ENCODE measurements at regions not wholly inside any gene's neighbourhood (a gene's known extent, or its start where the extent isn't known, plus 50 kb on each side); places are given as distances from the start of the nearest gene placed in this dataset.

DNA sequence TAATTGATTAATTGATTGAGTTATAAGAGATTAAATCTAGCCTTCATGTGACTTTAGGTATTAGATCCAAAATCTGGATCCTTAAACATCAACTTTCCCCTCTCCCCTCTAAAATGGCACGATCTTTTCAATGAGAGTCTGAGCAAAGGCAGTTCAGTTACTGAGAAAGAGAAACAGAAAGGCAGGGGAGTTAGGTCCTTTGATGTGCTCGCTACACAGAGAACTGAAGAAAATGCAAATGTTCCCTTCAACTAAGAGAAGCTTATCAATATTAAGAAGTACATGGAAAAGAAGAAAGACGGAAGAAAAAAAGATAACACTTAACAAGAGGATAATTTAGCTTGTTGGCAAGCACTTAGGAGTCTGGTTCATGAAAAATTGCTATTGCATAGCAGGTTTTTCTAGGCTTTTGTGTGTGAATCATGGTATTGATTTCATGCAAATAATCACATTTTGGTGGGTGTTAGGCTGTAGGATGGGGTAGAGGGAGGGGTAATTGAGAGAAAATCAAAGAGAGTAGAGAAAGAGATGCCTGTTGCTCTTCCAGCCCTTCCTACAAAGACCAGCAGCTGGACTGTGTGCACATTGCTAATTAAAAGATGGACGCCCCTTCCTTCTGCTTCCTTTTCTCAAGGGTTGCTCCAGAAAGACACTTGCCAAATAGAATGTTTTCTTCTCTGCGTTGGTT, 307.6 kb upstream of the PLXNA2 start:
- no peak for DNase-seq

DNA sequence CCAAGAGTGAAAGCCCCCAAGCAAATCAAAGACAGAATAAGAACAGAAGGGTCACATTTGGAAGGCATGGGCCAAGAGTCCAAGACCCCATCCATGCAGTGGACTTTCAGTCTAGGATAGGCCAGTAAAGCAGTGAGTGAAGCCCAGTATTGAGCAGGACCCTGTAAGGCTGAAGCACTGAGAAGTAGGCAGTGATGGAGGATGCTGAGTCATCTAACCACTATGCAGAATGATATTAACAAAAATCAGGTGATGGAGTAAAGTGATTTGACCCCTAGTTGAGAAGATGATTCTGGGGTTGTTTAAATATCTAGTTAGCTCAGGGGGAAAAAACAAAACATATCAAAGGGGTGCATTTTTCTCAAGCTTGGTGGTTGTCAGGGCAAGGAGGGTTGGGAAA, 308.7 kb upstream of the PLXNA2 start:
- DNase-seq, result no peak

DNA sequence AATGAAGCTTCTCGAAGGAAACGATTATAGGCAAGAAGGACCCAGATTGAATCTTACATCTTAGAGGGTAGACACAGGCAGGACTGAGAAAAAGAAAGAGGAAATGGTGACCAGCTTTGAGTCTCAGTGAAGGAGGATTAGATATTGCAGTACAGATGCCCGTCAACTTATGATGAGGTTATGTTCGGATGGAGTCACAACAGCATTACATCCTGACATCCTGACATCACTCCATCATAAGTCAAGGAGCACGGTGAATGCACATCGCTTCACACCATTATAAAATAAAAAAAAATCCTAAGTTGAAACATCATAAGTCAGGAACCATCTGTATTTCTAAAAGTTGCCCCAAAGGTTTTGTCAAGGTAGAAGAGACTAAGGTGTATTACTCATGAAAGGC, 312.3 kb upstream of the PLXNA2 start:
- DNase-seq, result no peak

DNA sequence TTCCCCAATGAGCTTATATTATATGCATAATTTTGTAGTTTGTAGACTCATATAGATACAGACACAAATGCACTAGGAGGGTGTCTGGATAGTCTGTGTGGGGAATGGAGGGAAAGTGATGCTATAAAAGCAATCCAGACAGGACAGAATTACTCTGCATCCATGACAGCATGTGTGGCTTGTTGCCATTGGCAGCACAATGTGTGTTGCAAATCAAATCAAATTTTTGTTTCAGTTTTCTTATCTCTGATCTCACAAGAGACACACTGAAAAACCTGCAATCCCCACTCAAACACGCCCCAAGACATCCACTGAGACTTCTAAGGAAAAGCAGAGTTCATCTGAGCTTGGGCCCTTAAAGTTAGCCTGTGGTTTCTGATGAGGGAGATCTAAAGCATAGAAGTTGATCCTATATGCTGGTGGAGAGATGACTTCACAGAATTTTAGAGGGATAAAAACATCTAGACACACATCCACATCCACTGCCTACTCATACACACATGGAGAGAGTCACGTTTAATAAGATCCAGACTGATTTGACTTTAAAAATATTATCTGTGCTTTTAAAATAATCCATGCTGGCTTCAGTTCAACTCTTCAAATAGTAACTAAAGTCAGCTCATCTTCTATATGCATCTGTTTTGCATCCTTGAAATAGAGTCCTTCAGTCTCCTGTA, 313.0 kb upstream of the PLXNA2 start:
- no peak for DNase-seq

DNA sequence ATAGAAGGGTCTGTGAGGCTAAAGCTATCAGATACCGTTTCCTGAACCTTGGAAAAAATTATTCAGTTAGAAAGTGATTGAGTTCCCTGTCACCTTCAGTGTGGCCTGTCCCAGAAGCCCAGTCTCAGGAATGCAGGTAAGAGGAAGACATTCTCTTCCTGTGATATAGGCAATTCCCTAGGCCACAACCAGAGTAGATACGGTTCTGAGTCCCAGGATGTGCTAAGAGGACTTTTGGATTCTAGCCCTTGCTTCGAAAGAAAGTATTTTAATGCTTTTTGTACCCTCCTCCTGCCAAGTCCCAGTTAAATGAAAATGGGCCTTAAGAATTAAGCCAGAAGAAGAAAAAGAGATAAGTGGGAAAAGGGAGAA, 313.5 kb upstream of the PLXNA2 start:
- no peak for DNase-seq

DNA sequence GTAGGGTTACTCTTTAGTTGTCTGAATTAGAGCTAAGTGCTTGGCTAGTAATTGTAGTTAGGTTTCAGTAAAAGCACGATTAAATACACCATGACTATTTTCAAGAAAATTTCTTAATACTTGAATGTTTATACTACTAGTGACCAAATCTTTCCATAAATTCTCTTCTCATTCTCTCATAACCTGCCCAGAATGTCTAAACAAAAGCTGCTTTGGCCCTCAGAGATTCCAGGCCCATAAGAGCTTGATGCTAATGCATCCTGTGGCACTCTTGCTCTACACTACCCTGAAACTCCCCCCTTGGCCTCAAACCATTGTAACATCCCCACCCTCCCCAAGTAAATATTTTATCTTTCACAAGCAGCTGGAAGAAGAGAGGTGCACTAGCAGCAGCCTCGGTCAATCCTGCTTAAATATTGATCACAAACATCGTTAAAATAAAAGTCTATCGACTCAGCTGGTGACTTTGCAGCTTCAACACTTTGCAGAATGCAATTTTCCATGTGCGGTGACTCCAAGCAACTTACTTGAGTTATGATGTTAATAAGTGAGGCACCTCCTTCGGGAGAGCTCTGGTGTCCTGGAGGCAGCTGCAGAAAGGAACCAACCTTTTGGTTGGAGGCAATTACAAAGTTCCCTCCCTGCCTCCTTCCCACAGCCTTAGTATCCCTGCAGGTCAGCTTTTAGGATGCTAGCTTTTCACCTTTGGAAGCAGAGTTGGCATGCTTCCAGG, 315.6 kb upstream of the PLXNA2 start:
- no peak for DNase-seq

DNA sequence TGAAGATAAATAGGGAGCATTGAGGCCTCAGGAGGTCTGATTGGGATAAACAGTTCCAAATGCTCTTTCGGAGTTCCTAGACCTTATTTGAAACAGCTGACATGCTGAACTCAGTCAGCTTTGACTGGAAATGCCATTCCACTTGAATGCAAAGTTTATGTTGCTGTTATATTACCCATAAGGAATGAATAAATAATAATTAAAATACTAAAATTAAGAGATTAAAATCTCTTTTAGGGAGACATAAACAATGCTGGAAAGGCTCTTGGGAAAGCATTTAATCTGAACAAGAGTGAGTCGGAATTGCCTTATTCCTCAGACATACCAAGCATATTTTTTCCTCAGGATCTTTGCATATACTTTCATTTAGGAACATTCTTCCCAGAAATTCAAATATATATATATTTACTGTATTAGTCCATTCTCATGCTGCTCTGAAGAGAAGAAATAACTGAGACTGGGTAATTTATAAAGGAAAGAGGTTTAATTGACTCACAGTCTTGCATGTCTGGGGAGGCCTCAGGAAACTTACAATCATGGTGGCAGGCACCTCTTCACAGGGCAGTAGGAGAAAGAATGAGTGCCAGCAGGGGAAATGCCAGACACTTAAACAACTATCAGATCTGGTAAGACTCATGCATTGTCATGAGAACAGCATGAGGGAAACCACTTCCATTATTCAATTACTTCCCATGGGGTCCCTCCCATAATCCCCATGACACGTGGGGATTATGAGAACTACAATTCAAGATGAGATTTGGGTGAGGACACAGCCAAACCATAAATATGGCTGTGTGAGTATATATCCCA, 318.2 kb upstream of the PLXNA2 start:
- DNase-seq, result no peak

DNA sequence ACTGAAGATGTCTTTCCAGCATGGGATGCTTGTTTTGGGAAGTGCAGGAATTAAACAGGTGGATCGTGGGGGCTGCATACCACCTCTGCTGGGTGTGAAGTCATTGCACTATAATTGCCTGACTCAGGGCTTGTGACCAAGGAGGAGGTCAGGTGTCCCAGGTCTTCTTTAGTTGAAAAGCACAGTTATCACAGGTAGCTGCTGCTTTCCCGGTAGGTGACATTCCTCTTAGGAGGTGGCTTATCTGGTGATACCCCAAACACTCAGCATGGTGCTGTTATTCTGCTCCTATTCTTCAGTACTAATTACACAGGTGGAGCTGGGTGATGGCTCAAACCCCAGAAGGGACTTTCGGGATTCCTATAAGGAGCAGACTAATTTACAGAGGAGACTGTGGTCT, 320.3 kb upstream of the PLXNA2 start:
- no peak for DNase-seq

DNA sequence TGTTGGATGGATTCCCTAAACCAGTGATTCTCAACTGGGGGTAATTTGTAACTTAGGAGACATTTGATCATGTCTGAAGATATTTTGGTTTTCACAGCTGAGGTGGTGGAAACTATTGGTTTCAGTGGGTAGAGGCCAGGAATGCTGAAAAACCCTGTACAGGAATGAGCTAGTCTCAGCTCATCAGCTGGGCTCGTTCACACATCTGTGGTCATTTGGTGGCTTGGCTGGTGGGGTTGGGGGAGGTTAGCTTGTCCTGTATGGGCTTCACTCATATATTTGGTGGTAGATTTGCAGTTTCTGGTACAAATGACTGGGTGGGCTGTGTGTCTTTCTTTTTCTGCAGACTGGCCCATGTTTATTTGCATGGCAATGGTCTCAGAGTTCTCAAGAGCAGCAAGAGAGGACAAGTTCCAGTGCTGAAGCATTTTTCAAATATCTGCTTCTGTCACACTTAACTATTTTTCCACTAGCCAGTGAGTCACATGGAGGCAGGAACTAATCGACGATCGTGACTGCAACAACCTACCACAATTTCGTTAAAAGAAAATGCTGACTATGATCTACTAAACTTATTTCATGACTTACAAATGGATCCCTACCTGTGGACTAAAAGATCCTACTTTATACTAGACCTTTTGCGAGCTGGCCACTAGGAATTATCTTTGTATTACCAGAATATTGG, 321.7 kb upstream of the PLXNA2 start:
- no peak for DNase-seq

DNA sequence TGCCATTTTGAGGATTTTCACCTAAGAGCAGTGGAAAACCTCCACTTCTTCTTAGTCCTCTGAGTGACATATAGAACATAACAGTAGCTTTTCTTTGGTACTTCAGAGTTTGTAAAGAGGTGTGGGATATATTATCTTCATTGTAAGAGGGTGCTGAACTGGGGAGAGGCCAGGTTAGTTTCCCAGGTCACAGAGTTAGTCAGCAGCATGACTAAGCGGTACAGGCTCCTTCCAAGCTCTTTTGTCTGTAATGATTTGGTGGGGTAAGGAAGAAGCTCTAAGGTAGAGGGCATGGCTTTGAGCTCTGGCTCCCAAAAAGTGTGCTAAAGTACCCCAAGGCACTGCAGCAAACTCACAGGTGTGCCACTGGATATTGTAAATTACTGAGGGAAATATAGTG, 325.0 kb upstream of the PLXNA2 start:
- no peak for DNase-seq

DNA sequence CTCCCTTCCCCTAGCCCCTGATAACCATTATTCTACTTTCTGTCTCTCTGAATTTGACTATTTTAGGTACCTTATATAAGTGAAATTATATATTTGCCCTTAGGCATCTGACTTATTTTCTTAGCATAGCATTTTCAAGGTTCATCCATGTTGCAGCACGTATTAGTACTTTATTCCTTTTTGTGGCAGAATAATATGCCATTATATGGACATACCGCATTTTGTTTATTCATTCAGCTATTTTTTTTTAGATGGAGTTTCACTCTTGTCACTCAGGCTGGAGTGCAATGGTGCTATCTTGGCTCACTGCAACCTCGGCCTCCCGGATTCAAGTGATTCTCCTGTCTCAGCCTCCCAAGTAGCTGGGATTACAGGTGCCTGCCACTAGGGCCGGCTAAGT, 326.2 kb upstream of the PLXNA2 start:
- no peak for DNase-seq

DNA sequence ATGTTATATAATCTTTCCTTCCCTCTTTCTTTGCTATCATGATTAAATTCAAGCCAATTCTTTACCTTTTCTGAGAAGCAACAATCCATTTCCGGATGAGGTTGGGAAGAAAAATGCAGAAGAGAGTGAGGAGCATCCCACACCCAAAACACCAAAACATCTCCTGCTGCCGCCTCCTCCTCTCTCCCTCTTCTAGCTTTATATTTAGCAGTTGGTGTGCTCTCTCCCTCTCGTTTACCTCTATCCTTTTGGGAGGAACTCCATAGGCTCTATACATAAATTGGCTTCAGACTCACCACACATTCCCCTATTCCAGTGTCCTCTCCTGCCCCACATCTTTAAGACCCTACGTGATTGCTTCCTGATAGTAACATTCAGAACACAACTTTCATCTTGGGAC, 332.2 kb upstream of the PLXNA2 start:
- DNase-seq, result no peak

DNA sequence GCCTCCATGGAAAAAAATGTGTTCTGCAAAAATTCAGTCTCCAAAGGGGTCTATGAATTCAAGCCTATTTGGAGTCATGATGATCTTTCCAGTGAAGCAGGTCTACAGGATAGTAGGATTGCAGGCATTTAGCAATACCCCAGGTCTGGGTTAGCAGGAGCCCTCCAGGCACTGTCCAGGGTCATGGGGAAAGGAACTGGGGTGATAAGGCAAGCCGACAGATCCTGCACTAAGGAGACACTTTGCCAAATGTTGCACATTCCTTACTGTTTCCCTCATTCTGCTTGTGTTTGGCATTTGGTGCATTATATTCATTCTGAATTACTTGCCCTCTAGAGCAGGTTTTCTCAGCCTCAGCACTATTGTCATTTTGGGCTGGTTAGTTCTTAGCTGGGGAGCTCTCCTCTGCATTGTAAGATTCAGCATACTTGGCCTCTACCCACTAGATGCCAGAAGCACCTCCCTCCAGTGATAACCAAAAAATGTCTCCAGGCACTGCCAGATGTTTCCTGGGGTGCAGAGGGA, 333.3 kb upstream of the PLXNA2 start:
- DNase-seq, result no peak

DNA sequence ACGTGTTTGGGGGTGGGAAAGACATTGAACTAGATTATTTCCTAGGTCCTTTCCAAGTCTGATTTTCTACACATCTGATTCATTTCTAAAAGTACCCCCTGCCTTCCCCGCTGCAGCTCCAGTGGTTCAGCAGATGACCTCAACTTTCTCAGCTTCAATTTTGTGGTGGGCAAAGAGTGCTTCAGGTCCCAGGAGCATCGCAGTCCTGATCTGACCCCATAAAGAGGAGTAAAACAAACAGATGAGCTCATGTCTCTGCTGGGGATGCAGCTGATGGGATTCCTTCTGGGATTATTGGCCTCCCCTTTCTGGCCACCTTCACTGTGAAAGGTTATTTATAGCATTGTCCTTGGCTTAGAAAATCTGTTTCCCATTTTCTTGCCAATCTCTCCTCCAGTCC, 337.0 kb upstream of the PLXNA2 start:
- DNase-seq, result no peak

DNA sequence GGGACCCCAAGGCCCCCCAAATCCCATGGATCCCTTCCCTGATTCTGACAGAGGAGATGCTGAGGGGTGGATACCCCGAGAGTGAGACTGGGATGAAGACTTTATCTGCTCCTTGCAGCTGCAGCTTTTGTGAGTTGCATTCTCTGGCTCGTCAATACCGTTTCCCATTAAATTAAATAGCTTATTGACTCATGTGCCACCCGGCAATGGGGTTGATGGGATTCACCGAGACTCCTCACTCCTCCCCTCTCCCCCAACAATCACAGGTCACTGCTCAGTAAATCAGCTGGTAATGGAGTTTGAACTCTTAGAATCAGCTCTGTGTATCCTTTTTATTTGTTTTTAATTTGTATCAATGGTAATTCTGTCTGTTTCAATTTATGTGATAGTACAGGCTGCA, 337.5 kb upstream of the PLXNA2 start:
- no peak for DNase-seq

DNA sequence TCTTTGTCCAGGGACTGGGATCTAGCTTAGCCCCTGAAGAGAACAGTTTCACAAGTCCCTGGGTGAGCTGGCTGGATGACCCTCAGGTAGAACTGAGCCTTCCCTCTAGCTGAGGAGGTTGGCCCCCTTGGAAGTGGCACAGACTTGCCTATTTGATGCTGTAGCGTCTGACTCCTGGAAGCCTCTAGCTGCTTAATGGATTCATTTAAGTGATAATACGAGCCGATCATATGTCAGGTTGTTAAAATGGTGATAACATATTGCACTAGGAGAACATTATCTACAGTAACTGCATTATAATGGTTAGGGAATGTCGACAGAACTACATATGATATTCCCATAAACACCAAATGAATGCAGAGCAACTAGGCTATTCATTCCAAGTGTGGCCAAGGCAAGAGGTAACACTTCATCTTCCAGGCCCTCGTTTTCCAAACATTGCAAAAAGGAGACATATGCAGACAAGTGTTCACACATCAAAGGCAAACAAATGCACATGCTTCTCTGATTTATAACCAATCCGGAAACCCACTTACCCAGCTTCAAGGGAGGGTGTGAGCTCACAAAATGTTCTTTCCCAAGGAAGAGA, 340.1 kb upstream of the PLXNA2 start:
- DNase-seq, result no peak

DNA sequence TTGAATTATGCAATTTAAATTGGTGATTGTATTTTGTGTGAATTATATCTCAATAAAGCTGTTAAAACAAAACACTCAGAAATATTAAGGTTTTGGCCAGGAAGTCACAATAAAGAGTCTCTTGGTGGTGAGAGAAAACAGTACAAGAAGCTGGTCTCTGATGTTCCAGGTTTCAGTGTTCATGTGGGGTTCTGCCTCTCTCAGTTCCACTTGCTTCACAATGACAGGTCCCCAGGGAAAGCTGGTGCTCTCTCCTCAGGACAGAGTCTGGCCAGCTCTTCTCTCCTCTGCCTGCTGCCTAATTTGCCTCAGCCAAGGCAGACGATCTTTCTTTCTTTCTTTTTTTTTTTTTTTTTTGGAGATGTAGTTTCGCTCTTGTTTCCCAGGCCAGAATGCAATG, 342.9 kb upstream of the PLXNA2 start:
- no peak for DNase-seq

DNA sequence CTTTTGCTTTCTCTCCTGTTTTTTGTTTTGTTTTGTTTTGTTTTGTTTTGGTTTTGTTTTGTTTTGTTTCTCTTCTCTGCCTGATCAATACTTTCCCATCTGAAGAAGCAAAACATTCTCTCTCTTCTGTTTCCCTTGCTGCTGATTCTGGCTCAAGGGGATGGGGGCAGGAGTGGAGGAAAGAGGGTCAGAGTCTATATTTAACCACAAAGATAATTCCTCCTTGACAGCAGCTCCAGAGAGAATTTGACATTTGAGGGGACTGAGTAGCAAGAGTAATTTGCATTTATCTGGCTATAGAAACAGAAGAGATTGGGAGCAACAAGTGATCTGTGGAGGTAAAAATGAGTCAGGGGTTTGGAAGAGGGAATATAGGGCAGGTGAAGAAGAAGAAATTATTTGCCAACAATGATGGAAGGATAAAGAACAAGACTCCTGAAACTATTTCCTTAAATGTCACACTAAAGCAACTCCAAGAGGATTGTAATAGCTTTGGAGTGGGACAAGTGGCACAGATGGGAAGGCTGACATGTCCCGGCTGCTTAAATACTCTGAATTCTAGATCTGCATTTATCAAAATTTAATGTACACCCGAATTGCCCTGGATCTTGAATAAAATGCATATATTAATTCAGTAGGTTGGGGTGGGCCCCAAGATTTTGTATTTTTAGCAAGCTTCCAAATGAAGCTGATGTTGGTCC, 349.3 kb upstream of the PLXNA2 start:
- DNase-seq, result no peak

DNA sequence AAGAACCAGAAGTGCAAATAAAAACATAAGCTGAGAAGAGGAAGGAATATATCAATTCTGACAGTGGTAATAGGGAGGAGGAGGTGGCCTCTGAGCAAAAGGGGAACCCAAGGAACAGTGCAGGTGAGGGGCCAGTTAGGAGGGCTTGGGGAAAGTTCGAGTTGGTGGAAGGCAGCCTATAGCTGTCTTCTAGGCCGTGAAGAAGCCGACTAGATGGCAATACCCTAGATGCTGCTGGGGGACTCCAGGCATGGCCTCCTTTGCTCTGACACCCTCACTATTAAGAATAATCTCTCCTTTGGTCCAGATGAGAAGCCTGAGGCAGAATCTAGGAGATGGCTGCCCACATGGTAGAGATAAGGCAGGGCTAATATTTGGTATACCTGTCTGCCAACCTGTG, 351.1 kb upstream of the PLXNA2 start:
- DNase-seq, result no peak

DNA sequence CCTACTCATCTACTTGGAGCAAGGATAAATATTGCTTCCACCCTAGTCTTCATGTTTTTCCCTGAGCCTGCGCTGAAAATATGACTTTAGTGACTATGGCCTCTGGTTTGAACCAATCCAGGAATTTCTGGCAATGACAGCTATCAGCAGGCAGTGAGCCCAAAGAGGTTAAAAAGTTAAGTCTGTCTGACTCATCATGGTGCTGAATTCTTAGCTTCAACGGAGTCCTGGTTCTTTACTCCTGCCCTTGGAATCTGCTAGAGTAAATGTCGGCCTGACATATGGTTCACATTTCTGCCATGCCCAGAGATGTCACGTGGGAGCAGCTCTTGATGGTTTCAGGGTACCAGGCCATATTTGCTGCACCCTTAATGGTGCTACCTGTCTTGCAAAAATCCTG, 351.6 kb upstream of the PLXNA2 start:
- DNase-seq, result no peak

DNA sequence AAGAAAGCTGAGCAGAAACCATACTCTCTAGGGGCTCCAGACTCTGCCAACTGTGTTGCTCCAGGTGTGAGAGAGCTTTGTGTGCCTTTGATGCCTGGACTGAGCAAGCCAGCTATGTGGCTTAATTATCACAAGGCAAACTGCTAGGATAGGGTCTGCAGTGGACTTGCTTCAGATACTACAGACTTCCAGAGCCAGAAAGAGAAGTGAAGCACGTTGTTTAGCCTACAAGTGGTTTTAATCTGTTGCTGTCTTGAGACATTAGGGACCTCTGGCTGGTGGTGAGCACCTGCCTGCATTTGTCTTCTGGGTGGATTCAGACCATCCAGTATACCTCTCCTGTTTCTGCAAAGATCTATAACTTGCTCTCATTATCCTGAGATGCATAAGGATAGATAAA, 353.4 kb upstream of the PLXNA2 start:
- no peak for DNase-seq

DNA sequence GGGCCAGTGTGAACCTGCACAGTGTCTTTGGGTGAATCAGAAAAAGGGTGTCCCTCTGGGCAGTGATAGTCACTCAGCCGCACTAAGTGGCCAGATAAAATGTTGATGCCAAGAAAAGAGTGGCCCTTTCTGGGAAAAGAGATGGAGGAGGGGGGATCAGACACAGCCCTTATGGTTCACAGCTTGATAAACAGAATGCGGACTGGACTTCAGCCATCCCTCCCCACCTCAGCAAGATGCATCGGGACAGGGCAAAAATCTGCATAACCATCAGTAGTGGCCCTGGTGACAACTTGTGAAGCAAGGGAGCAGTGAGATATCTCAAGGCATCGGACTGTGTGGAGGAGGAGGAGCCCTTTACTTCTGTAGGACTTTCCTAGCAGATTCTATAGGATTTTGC, 353.8 kb upstream of the PLXNA2 start:
- DNase-seq, result no peak

All from hippocampal formation (tissue), 2 donors.